Thoracic aorta (tissue), 2 donors: ENCODE measurements at regions not wholly inside any gene's neighbourhood (a gene's known extent, or its start where the extent isn't known, plus 50 kb on each side); places are given as distances from the start of the nearest gene placed in this dataset.

Experiments
- ATAC-seq: fragments of 150-250 bp; one replicate; pipeline ENCODE4 v1.8.0; 2017; ENCODE audit warnings: low read depth; ENCODE audit not compliant: insufficient number of reproducible peaks, low FRiP score
- DNase-seq: peaks from one replicate; pipeline ENCODE4 v3.0.0-alpha.2; 2020; ENCODE audit warnings: low spot score
- H3K27ac ChIP-seq, 2 donors: fragments of 200-600 bp; sonication (generic); 1 replicate in 1 of 2; 2 replicates in 1 of 2; pipeline ENCODE4 v1.5.1; 2016; ENCODE audit warnings: mild to moderate bottlenecking in 2 of 2, moderate library complexity in 2 of 2
- H3K27me3 ChIP-seq: fragments of 200-600 bp; sonication (generic); replicated peaks from 2 replicates; pipeline ENCODE4 v1.6.0; 2016; ENCODE audit warnings: mild to moderate bottlenecking; ENCODE audit not compliant: insufficient read depth
- H3K36me3 ChIP-seq: fragments of 200-600 bp; sonication (generic); one replicate; pipeline ENCODE4 v1.5.1; 2016
- H3K4me1 ChIP-seq, 2 donors: fragments of 200-600 bp; sonication (generic); 1 replicate in 1 of 2; 2 replicates in 1 of 2; pipeline versions ENCODE4 v1.5.1 to v1.6.0; 2016; ENCODE audit warnings: low read depth in 2 of 2, mild to moderate bottlenecking in 1 of 2; ENCODE audit not compliant: control insufficient read depth in 1 of 2
- H3K4me3 ChIP-seq: fragments of 200-600 bp; sonication (generic); 2 replicates; pipeline ENCODE4 v1.5.1; 2016; ENCODE audit warnings: mild to moderate bottlenecking
- H3K9me3 ChIP-seq: fragments of 200-600 bp; sonication (generic); 2 replicates; pipeline ENCODE4 v1.5.1; 2016
- CTCF ChIP-seq: fragments of 200-600 bp; sonication (generic); IDR thresholded peaks from one replicate; pipeline ENCODE4 v1.5.1; 2019; ENCODE audit warnings: antibody characterized with exemption

- Histone ChIP-seq H3K9me3 (no peaks in the 10 kb centered on the region), H3K4me1 (no peaks in the 10 kb centered on the region), H3K27ac (no peak overlapping the region), H3K27me3 (no peaks in the 10 kb centered on the region), H3K4me3 (no peak overlapping the region), H3K36me3 (no peaks in the 10 kb centered on the region)
- DNase-seq (no peak), ATAC-seq (no peak)
- no peak for TF ChIP-seq CTCF
Measured at GRCh38 chr2:155418753-155419152, 720.3 kb downstream of the KCNJ3 start.

- Histone ChIP-seq H3K4me3 (no peak overlapping the region), H3K27ac (no peak overlapping the region), H3K4me1 (no peaks in the 10 kb centered on the region), H3K27me3 (no peaks in the 10 kb centered on the region), H3K36me3 (no peaks in the 10 kb centered on the region), H3K9me3 (no peaks in the 10 kb centered on the region)
- DNase-seq (no peak), ATAC-seq (no peak)
- no peak for TF ChIP-seq CTCF
Measured at GRCh38 chr2:155412598-155412997, 714.1 kb downstream of the KCNJ3 start.

GRCh38 chr2:155404433-155405002, 706.0 kb downstream of the KCNJ3 start:
- Histone ChIP-seq H3K4me3 (no peak overlapping the region), H3K27me3 (no peaks in the 10 kb centered on the region), H3K4me1 (no peaks in the 10 kb centered on the region), H3K27ac (no peak overlapping the region), H3K36me3 (no peaks in the 10 kb centered on the region), H3K9me3 (peaks cover 11% of the 10 kb centered on the region)
- no peak for ATAC-seq
- no peak for DNase-seq
- TF ChIP-seq CTCF = no peak

- DNase-seq (no peak), ATAC-seq (no peak)
- Histone ChIP-seq H3K27me3 (no peaks in the 10 kb centered on the region), H3K27ac (no peak overlapping the region), H3K9me3 (no peaks in the 10 kb centered on the region), H3K4me3 (no peak overlapping the region), H3K4me1 (no peaks in the 10 kb centered on the region), H3K36me3 (no peaks in the 10 kb centered on the region)
- TF ChIP-seq CTCF = no peak
Measured at GRCh38 chr2:155393406-155393805, 694.9 kb downstream of the KCNJ3 start.

GRCh38 chr2:155391613-155392130, 693.2 kb downstream of the KCNJ3 start:
- no peaks in the 10 kb centered on the region for H3K9me3 ChIP-seq
- H3K27ac ChIP-seq = no peak overlapping the region
- TF ChIP-seq CTCF = no peak
- no peak overlapping the region for H3K4me3 ChIP-seq
- DNase-seq (no peak), ATAC-seq (no peak)
- H3K36me3 ChIP-seq = no peaks in the 10 kb centered on the region
- H3K4me1 ChIP-seq = no peaks in the 10 kb centered on the region
- H3K27me3 ChIP-seq = no peaks in the 10 kb centered on the region
